Spinal cord (tissue), 9 donors: ENCODE measurements at regions not wholly inside any gene's neighbourhood (a gene's known extent, or its start where the extent isn't known, plus 50 kb on each side); places are given as distances from the start of the nearest gene placed in this dataset.
A peak's percentile ranks its signal among the peaks of the same experiment; 100 is the strongest.

Experiments
- DNase-seq, 6 donors: peaks; one replicate each; pipeline versions ENCODE4 v3.0.0 to v3.0.0-alpha.2; 2013 to 2015; ENCODE audit warnings: low spot score in 6 of 6, low read depth in 4 of 6
- H3K27ac ChIP-seq: one replicate; pipeline ENCODE4 v1.5.1; 2013; ENCODE audit warnings: low read depth, low read length, control low read depth
- H3K27me3 ChIP-seq: one replicate; pipeline ENCODE4 v1.6.1; 2013; ENCODE audit warnings: low read length; ENCODE audit not compliant: control insufficient read depth, insufficient read depth
- H3K36me3 ChIP-seq: one replicate; pipeline ENCODE4 v1.6.1; 2013; ENCODE audit warnings: low read length; ENCODE audit not compliant: control insufficient read depth, insufficient read depth
- H3K4me1 ChIP-seq: one replicate; pipeline ENCODE4 v1.6.1; 2013; ENCODE audit warnings: low read length; ENCODE audit not compliant: control insufficient read depth, insufficient read depth
- H3K4me3 ChIP-seq: one replicate; pipeline ENCODE4 v1.5.1; 2013; ENCODE audit warnings: low read depth, low read length, control low read depth
- H3K9me3 ChIP-seq: one replicate; pipeline ENCODE4 v1.6.1; 2013; ENCODE audit warnings: low read length; ENCODE audit not compliant: control insufficient read depth, insufficient read depth
- WGBS: methylation state at CpG from one replicate; pipeline ENCODE4 v1.1.5; 2013; ENCODE audit warnings: missing lambda C conversion rate; ENCODE audit not compliant: insufficient coverage; 5-methylcytosine and 5-hydroxymethylcytosine counted together
- donor health status: healthy.

- H3K27ac ChIP-seq = no peak overlapping the region
- 71% methylated on average over 1 of the region's 4 CpGs for WGBS
- no peak overlapping the region for H3K4me3 ChIP-seq
- H3K4me1 ChIP-seq = no peaks in the 10 kb centered on the region
- H3K27me3 ChIP-seq = no peaks in the 10 kb centered on the region
- DNase-seq = peak in 1 of 6 donors; percentile 22
- no peaks in the 10 kb centered on the region for H3K9me3 ChIP-seq
- H3K36me3 ChIP-seq = no peaks in the 10 kb centered on the region
These were observed 423.1 kb upstream of the DYNLRB2 start for GRCh38 chr16:80117556-80118130.

- Histone ChIP-seq H3K4me3 (no peak overlapping the region), H3K9me3 (no peaks in the 10 kb centered on the region), H3K27me3 (no peaks in the 10 kb centered on the region), H3K27ac (no peak overlapping the region), H3K4me1 (no peaks in the 10 kb centered on the region), H3K36me3 (no peaks in the 10 kb centered on the region)
- no peak for DNase-seq
These were observed 424.1 kb upstream of the DYNLRB2 start for GRCh38 chr16:80116711-80117110.

GRCh38 chr16:80114699-80115098, 426.1 kb upstream of the DYNLRB2 start:
- no CpG with 5 or more reads among the region's 2 CpGs for WGBS
- Histone ChIP-seq H3K4me1 (no peaks in the 10 kb centered on the region), H3K4me3 (no peak overlapping the region), H3K36me3 (no peaks in the 10 kb centered on the region), H3K27ac (no peak overlapping the region), H3K27me3 (no peaks in the 10 kb centered on the region), H3K9me3 (no peaks in the 10 kb centered on the region)
- no peak for DNase-seq

GRCh38 chr16:80113873-80114574, 426.8 kb upstream of the DYNLRB2 start:
- WGBS = 60% methylated on average over 1 of the region's 4 CpGs
- no peaks in the 10 kb centered on the region for H3K36me3 ChIP-seq
- DNase-seq = no peak
- no peaks in the 10 kb centered on the region for H3K4me1 ChIP-seq
- H3K27me3 ChIP-seq = no peaks in the 10 kb centered on the region
- no peaks in the 10 kb centered on the region for H3K9me3 ChIP-seq
- no peak overlapping the region for H3K27ac ChIP-seq
- H3K4me3 ChIP-seq = no peak overlapping the region

- no peaks in the 10 kb centered on the region for H3K4me1 ChIP-seq
- no peaks in the 10 kb centered on the region for H3K27me3 ChIP-seq
- H3K9me3 ChIP-seq = no peaks in the 10 kb centered on the region
- no peaks in the 10 kb centered on the region for H3K36me3 ChIP-seq
- H3K4me3 ChIP-seq = no peak overlapping the region
- WGBS = 31% methylated on average over 7 of the region's 7 CpGs
- no peak overlapping the region for H3K27ac ChIP-seq
- peak in 1 of 6 donors; percentile 82 for DNase-seq
These were observed 431.2 kb upstream of the DYNLRB2 start for GRCh38 chr16:80109581-80109980.

GRCh38 chr16:80107900-80108299, 432.9 kb upstream of the DYNLRB2 start:
- no peaks in the 10 kb centered on the region for H3K27me3 ChIP-seq
- no peaks in the 10 kb centered on the region for H3K36me3 ChIP-seq
- no peaks in the 10 kb centered on the region for H3K9me3 ChIP-seq
- WGBS = no CpG with 5 or more reads among the region's 3 CpGs
- no peaks in the 10 kb centered on the region for H3K4me1 ChIP-seq
- DNase-seq = no peak
- H3K27ac ChIP-seq = no peak overlapping the region
- no peak overlapping the region for H3K4me3 ChIP-seq

GRCh38 chr16:80105751-80106150, 435.0 kb upstream of the DYNLRB2 start:
- no peaks in the 10 kb centered on the region for H3K36me3 ChIP-seq
- no peak overlapping the region for H3K4me3 ChIP-seq
- DNase-seq = no peak
- no peak overlapping the region for H3K27ac ChIP-seq
- H3K4me1 ChIP-seq = no peaks in the 10 kb centered on the region
- H3K9me3 ChIP-seq = no peaks in the 10 kb centered on the region
- H3K27me3 ChIP-seq = no peaks in the 10 kb centered on the region
- no CpG with 5 or more reads among the region's 1 CpG for WGBS

- 93% methylated on average over 3 of the region's 5 CpGs for WGBS
These were observed 435.6 kb upstream of the DYNLRB2 start for GRCh38 chr16:80105160-80105559.

GRCh38 chr16:80104401-80104800, 436.4 kb upstream of the DYNLRB2 start:
- Histone ChIP-seq H3K27ac (no peak overlapping the region), H3K36me3 (no peaks in the 10 kb centered on the region), H3K27me3 (no peaks in the 10 kb centered on the region), H3K4me3 (no peak overlapping the region), H3K4me1 (no peaks in the 10 kb centered on the region), H3K9me3 (no peaks in the 10 kb centered on the region)
- WGBS = no CpG with 5 or more reads among the region's 3 CpGs
- peak in 2 of 6 donors; percentile 44 to 56 for DNase-seq

More at GRCh38 chr16:80105160-80105559, 435.6 kb upstream of the DYNLRB2 start:
- Histone ChIP-seq H3K4me1 (no peaks in the 10 kb centered on the region), H3K36me3 (no peaks in the 10 kb centered on the region), H3K4me3 (no peak overlapping the region), H3K9me3 (no peaks in the 10 kb centered on the region), H3K27me3 (no peaks in the 10 kb centered on the region), H3K27ac (no peak overlapping the region)
- no peak for DNase-seq

- WGBS = 80% methylated on average over 1 of the region's 7 CpGs
- Histone ChIP-seq H3K27ac (no peak overlapping the region), H3K9me3 (no peaks in the 10 kb centered on the region), H3K36me3 (no peaks in the 10 kb centered on the region), H3K4me1 (no peaks in the 10 kb centered on the region), H3K27me3 (no peaks in the 10 kb centered on the region), H3K4me3 (no peak overlapping the region)
- no peak for DNase-seq
These were observed 437.3 kb upstream of the DYNLRB2 start for GRCh38 chr16:80103463-80103862.
